ENCODE measurements at regions not wholly inside any gene's neighbourhood (a gene's known extent, or its start where the extent isn't known, plus 50 kb on each side); places are given as distances from the start of the nearest gene placed in this dataset.
A peak's percentile ranks its signal among the peaks of the same experiment; 100 is the strongest.

DNA sequence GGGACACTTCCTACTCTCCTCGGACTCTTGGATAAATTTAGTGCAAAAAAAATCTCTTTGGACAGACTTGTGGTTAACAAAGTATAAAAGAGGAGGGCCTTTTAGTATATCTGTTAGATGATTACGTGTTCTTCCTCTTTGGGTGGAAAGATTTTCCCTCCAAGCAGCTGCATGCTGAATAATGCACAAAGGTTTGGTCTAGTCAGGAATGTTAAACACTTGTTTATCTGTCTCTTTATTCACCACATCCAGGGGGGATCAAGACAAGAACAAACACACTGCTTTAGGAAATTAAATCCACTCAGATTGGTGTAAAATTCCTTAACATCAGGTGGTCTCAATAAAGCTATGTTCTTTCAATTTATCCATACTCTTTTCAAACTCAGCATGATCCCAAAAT lies 260.9 kb upstream of the CHD6 start:
- no peak for DNase-seq

DNA sequence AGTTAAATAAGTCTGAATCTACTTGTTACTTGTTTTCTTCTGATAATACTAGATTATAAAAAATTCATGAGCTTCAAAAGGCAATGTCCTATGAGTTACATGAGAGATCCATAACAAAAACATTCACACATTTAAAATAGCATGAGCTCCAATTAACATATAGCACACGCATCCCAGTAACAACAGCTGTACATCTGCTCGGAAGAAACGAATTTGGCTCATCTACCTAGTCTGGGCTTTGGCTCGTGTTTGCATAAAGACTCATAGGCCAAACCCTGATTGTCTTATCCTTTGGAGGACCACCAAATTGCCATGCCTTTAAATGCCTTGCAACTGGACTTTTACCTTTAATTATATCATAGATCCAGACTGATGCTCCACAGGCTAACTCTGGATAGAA lies 259.7 kb upstream of the CHD6 start:
- no peak for DNase-seq

- no peak for DNase-seq
Observed at GRCh38 chr20:41874658-41875057, 256.5 kb upstream of the CHD6 start.

GRCh38 chr20:41872930-41873329 lies 254.8 kb upstream of the CHD6 start:
- no peak for DNase-seq

DNA sequence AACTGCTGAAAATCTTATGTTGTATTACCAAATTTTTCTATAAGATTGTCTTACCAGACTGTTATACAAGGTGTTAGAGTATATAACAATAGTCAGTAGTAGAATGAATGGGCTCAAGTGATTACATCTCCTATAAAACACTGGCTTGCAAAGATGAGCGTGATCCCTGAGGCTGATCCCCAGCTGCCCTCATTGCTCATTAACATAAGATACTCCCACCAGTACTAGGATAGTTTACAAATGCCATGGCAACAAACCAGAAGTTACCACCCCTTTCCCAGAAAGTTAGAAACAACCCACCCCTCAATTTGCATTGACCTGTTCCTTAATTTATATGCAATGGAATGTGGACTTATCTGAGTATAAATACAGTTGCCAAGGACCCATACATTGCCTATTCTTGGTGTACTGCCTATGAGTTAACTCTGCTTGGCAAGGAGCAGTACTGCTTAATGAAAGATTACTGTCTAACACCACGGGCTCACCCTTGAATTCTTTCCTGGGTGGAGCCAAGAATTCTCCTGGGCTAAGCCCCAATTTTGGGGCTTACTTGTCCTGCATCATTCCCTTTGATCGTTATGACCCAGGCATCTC lies 252.8 kb upstream of the CHD6 start:
- DNase-seq: no peak

DNA sequence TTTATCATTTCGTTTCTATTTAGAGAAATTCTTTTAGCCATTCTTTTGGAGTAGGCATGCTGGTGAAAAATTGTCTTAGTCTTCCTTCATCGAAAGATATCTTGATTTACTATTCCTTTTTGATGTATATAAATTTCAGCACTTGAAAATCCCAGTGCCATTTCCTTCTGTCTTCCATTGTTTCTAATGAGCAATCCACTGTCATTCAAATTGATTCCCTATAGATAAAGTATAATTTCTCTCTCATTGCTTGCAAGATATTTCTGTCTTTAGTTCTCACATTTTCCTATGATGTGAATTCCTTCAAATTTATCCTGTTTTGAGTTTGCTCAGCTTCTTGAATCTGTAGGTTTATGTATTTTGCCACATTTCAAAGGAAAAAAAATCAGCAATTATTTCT lies 251.1 kb upstream of the CHD6 start:
- DNase-seq: no peak

- DNase-seq: no peak
Observed at GRCh38 chr20:41865938-41866337, 247.8 kb upstream of the CHD6 start.

GRCh38 chr20:41862476-41862875 lies 244.3 kb upstream of the CHD6 start:
- DNase-seq: no peak

DNA sequence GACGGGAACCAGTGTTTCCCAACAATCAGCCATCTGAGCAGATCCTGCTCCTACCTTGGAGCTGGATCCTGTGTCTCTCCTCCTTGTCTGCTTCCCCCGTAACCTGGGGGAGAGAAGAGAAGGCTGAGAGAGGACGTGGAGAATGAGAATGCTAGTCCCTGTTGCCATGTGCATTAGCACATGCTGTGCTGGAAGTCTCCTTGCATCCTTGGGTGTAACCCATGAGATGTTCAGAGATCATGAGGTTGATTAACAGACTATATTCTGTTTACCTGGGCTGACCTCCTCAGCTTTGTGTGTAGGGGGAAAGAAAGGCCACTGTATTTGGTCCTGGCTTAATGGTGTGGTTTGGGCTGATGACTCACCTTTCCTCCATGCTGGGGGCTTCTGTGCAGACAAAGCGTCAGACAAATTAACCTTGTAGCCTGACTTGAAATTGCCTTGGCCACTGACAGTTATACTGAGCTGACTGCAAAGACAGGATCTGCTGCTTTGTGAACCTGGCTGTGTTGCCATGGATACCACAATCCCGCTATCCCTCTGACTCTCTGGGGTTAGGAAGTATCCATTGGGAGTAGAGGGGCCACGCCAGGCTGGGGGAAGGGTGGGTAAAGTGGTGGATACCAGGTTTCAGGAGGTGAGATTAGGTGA lies 243.7 kb upstream of the CHD6 start:
- DNase-seq: no peak

DNA sequence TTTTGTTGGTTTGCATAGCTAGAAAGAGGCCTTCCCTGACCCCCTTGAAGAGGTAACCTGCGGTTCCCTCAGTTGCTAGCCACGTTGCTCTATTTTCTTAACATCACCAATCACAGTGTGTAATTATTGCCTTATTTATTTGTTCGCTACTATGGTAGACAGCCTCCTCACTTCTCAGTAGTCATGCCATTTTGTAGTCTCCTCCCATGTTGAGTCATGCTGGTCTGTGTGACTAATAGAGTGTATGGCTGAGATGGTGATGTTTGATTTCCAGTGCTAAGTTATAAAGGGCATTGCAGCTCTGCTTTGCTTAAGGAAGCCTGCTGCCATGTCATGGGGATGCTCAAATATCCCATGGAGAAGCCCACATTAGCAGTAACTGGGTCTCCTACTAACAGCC lies 236.6 kb upstream of the CHD6 start:
- no peak for DNase-seq

DNA sequence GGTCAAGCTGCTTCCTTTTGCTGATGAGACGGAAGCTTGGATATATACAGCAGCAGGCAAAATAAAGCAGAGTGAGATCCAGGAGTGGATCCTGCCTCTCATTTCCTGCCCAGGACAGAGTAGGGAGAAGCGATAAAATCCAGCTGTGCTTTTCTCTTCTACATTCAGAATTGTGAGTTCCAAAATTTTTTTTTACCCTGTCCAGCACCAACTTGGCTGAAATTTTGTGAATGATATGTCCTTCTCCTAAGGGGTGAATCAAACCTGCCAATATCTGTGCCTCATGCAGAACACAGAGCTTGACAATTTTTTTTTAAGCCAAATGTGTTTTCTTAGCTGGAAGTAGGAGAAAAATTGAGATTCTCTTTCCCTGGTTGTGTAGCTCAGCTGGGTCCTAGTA lies 235.6 kb upstream of the CHD6 start:
- peak; percentile 9 for DNase-seq

DNA sequence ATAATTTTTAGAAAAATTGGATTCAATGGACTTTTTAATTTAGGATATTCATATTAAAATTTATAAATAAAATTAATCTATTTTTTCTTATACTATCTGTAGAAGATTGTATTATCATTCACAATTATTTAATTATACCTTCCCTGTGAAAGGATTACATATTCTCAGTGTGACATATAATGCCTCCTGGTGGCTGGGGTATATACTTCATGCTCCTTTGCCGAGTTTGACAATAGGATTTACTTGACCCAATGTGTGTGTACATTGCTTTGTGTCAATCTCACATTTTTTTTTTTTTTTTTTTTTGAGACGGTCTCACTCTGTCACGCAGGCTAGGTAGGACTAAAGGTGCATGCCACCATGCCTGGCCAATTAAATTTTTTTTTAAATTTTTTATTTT lies 230.0 kb upstream of the CHD6 start:
- no peak for DNase-seq

DNA sequence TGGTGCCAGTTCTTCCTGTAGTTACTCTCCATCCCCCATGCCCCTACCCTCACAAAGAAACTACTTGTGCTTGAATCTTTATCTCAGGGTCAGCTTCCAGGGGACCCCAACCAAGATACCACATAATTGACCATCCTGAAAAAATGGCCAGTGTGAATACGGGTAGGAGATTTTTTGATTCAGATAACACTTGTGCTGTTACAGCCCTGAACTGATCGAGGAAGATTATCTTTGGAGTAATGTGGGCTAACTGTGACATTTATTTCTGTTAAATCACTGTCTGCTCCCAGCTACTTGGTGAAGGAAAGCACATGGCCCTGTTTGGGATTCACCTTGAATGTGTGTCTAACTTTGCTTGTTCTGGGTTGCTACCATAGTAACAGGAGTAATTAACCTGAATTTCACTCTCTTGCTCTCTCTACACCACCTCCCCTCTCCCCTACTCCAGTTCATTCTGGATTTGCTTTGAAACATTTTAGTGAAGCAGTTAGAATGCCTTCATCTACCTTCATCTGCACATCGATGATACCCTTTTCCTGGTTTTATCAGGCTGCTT lies 219.6 kb upstream of the CHD6 start:
- peak; percentile 43 for DNase-seq

DNA sequence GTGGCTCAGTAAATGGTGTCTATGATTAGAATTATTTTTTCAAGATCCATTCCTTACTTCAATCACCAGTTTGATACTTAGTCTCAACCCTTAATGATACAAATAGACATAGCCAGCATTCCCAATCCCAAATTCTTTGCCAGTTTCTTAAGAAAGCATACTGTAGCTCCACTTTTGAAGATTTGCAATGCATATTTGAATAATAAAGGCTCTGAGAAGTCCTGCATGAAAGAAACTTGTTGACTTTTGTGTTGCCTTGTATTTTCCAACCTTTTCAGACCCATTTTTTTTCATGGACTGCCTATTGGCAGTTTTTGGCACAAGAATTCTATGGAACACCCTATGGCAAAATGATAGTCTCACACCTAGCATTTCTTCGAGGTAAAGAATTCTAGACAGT lies 215.6 kb upstream of the CHD6 start:
- DNase-seq: no peak

DNA sequence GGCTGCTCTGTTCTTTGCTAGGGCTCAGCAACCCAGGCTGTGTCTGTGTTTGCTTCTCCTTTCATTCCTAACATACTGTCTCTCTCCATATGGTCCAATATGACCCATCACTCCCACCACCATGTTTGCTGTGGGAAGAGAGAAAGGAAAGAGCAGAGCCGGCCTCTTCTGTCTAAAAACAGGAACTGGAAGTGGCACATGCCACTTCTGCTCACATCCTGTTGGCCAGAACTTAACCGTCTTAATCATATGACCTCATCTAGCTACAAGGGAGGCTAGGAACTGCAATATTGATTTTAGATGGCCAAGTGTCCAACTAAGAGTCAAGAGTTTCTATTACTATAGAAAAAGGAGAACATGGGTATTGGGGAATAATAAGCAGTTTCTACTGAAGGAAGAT lies 212.5 kb upstream of the CHD6 start:
- no peak for DNase-seq

- DNase-seq: no peak
Observed at GRCh38 chr20:41819436-41819835, 201.3 kb upstream of the CHD6 start.

DNA sequence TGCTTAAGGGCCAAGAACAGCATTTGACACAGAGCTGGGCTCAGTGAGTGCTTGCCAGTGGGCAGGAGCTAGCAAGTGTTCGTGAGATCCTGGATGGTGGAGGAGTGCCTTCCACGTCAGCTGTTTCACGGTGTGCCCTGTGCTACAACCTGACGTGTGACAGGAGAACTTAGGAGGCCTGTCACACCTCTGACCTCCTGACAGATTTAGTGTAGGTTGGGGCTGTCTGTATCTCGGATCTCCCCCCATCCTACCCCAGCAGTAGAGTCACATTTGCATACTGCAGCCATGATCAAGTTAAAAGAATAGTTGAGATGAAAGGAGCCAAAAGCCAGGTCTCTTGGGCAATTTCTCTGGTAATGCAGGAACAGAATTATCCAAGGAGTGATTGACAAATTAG lies 200.8 kb upstream of the CHD6 start:
- no peak for DNase-seq

DNA sequence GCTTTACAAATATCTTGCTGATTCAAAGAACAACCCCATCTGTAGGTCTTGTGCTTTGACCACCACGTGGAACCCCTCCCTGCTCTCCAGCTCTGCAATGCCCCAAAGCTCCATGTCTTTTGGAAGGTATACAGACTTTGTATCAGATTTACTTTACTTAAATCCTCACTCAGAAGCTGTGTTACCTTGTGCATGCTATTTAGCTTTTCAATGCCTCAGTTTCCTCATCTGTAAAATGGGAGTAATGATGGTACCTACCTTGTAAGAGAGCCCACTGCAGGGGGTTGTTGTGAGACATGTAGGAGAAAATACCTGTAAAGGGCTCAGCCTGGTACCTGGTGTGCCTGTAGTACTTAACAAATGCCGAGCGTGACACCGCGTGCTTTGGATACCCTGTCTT lies 200.2 kb upstream of the CHD6 start:
- no peak for DNase-seq

- no peak for DNase-seq
Observed at GRCh38 chr20:41811456-41811855, 193.3 kb upstream of the CHD6 start.

GRCh38 chr20:41800040-41800439 lies 181.9 kb upstream of the CHD6 start:
- no peak for DNase-seq

DNA sequence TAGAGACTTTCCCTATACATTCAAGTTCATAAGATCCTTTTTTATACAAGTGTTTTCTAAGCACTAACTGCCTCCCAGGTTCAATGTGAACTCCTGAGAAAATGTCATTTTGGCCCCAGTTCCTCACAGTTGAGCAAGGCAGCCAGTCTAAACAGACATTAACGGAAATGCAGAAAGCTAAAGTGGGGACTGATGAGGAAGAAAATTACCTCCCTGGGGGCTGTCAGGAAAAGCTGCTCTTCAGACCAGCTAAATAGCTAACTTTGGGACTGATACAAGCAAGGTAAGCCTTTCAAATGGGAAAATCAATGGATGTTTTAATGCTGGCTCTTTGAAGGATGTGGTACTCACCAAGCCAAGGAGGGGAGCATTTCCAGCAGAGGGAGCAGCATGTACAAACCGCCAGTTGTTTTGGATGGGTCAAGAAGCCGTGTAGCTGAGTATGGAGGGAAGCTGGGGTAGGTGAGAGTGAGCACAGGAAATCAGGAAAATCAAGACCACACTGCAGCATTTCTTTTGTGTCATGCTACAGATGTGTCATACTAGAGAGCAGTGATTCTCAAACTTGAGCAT lies 180.8 kb upstream of the CHD6 start:
- DNase-seq: peak; percentile 23

DNA sequence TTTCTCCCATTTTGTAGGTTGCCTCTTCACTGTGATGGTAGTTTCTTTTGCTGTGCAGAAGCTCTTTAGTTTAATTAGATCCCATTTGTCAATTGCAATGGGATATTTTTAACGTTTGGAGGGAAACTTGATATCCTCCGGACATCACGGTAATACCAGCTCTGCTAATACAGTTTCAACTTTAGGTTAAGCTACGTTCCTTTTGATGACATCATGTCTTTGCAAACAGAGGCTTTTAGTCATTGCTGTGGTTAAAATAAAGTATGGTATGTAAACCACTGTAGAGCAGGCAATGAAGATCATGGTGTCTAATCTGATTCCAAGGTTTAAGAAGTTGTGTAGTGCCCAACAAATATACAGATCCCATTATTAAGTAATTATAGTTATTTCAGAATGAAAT lies 168.0 kb upstream of the CHD6 start:
- no peak for DNase-seq

DNA sequence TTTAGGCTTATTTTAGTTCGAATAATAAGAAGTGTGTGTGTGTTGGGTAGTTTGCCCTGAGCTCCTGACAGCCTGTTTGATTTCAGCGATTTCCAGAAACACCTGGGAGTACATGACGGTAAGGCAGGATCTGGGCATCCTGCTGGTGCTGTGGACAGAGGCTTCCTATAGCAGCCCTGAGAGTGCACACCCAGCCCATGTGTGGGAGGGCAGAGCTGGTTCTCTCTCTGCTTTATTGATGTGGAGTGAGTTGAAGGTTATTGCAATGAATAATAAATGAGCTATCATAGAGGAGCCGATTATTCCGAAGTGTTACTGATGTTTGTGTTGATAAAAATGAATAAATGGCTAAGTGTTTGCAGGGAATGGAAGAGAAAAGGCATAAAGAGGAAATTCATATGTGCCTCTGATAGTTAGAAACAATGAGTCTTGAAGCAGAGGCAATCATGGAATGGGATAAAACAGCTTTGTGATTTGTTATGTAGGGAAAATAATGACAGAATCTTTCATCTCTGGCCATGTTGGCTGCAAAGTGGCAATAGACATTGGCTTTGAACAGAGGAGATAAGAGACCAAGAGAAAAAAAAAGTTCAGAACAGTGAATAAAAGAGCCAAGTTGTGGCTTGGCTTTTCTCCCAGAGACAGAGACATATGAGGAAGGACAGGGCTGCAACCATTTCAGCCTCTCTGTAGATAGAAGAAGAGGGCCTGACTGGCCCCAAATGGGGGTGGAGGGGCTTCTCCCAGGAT lies 166.2 kb upstream of the CHD6 start:
- DNase-seq: no peak

All from tongue (tissue), 1 donor.